H9 (cell line): ENCODE measurements at regions not wholly inside any gene's neighbourhood (a gene's known extent, or its start where the extent isn't known, plus 50 kb on each side); places are given as distances from the start of the nearest gene placed in this dataset.

Source experiments
- DNase-seq: peaks from one replicate; pipeline ENCODE4 v3.0.0-alpha.2; 2017
- H2AFZ ChIP-seq: one replicate; pipeline ENCODE4 v1.6.1; 2013; ENCODE audit warnings: mild to moderate bottlenecking, low read length, control low read depth, moderate library complexity
- H2AK5ac ChIP-seq: 2 replicates; pipeline ENCODE4 v1.6.1; 2013; ENCODE audit warnings: low read length, control low read depth, mixed read lengths; ENCODE audit not compliant: insufficient read length
- H2BK120ac ChIP-seq: one replicate; pipeline ENCODE4 v1.6.1; 2013; ENCODE audit warnings: low read depth, mild to moderate bottlenecking, low read length, control low read depth, inconsistent platforms; ENCODE audit not compliant: poor library complexity, severe bottlenecking
- H2BK12ac ChIP-seq: 2 replicates; pipeline ENCODE4 v1.6.1; 2013; ENCODE audit warnings: low read length, control low read depth, mixed read lengths, low read depth; ENCODE audit not compliant: insufficient read length
- H2BK15ac ChIP-seq: 2 replicates; pipeline ENCODE4 v1.6.1; 2013; ENCODE audit warnings: low read depth, low read length, control low read depth
- H2BK20ac ChIP-seq: one replicate; pipeline ENCODE4 v1.6.1; 2013; ENCODE audit warnings: low read depth, mild to moderate bottlenecking, low read length, control low read depth, inconsistent platforms; ENCODE audit not compliant: poor library complexity, severe bottlenecking
- H2BK5ac ChIP-seq: 2 replicates; pipeline ENCODE4 v1.6.1; 2013; ENCODE audit warnings: low read length, control low read depth, mixed read lengths; ENCODE audit not compliant: insufficient read length
- H3K14ac ChIP-seq: 2 replicates; pipeline ENCODE4 v1.6.1; 2013; ENCODE audit warnings: low read length, control low read depth; ENCODE audit not compliant: insufficient read depth
- H3K18ac ChIP-seq: 2 replicates; pipeline ENCODE4 v1.6.1; 2013; ENCODE audit warnings: low read depth, mild to moderate bottlenecking, mixed read lengths, low read length, control low read depth; ENCODE audit not compliant: insufficient read length
- H3K23ac ChIP-seq: 2 replicates; pipeline ENCODE4 v1.6.1; 2013; ENCODE audit warnings: low read length, control low read depth, mixed read lengths, low read depth; ENCODE audit not compliant: insufficient read length
- H3K23me2 ChIP-seq: 2 replicates; pipeline ENCODE4 v1.6.1; 2013; ENCODE audit warnings: low read depth, mild to moderate bottlenecking, mixed read lengths, low read length, control low read depth; ENCODE audit not compliant: insufficient read length, poor library complexity, severe bottlenecking
- H3K27ac ChIP-seq: 2 replicates; pipeline ENCODE4 v1.5.1; 2013; ENCODE audit warnings: low read length, control low read depth, mixed read lengths, low read depth; ENCODE audit not compliant: insufficient read length
- H3K27me3 ChIP-seq: 2 replicates; pipeline ENCODE4 v1.6.1; 2013; ENCODE audit warnings: low read length, control low read depth, inconsistent platforms; ENCODE audit not compliant: insufficient read depth
- H3K4ac ChIP-seq: 2 replicates; pipeline ENCODE4 v1.6.1; 2013; ENCODE audit warnings: low read depth, mild to moderate bottlenecking, control low read depth, inconsistent platforms, low read length, moderate library complexity
- H3K4me1 ChIP-seq: 2 replicates; pipeline ENCODE4 v1.6.1; 2013; ENCODE audit warnings: low read length, control low read depth, inconsistent platforms; ENCODE audit not compliant: insufficient read depth
- H3K4me2 ChIP-seq: 2 replicates; pipeline ENCODE4 v1.6.1; 2013; ENCODE audit warnings: low read length, control low read depth, mixed read lengths; ENCODE audit not compliant: insufficient read length, insufficient read depth
- H3K56ac ChIP-seq: 2 replicates; pipeline ENCODE4 v1.6.1; 2013; ENCODE audit warnings: low read depth, mild to moderate bottlenecking, mixed read lengths, low read length, control low read depth; ENCODE audit not compliant: insufficient read length
- H3K79me1 ChIP-seq: 2 replicates; pipeline ENCODE4 v1.6.1; 2013; ENCODE audit warnings: low read depth, mild to moderate bottlenecking, moderate library complexity, low read length, control low read depth, inconsistent platforms; ENCODE audit not compliant: insufficient read depth, poor library complexity, severe bottlenecking
- H3K79me2 ChIP-seq: 2 replicates; pipeline ENCODE4 v1.6.1; 2013; ENCODE audit warnings: low read length, control low read depth, inconsistent platforms; ENCODE audit not compliant: insufficient read depth
- H3K9ac ChIP-seq: 2 replicates; pipeline ENCODE4 v1.6.1; 2013; ENCODE audit warnings: low read length, control low read depth, mixed read lengths; ENCODE audit not compliant: insufficient read length; ENCODE audit errors: extremely low read depth
- H3K9me3 ChIP-seq: one replicate; pipeline ENCODE4 v1.6.1; 2013; ENCODE audit warnings: low read depth, low read length, inconsistent platforms; ENCODE audit not compliant: control insufficient read depth
- H3T11ph ChIP-seq: one replicate; pipeline ENCODE4 v1.6.1; 2013; ENCODE audit warnings: mild to moderate bottlenecking, low read length, control low read depth, inconsistent platforms
- H4K20me1 ChIP-seq: one replicate; pipeline ENCODE4 v1.6.1; 2013; ENCODE audit not compliant: control insufficient read depth, insufficient read length, insufficient read depth
- H4K5ac ChIP-seq: 2 replicates; pipeline ENCODE4 v1.6.1; 2013; ENCODE audit warnings: low read depth, mild to moderate bottlenecking, mixed read lengths, low read length, control low read depth; ENCODE audit not compliant: insufficient read length
- H4K8ac ChIP-seq: replicated peaks from 2 replicates; pipeline ENCODE4 v1.6.1; 2013; ENCODE audit warnings: low read length, control low read depth, mixed read lengths, low read depth; ENCODE audit not compliant: insufficient read length
- H4K91ac ChIP-seq: 2 replicates; pipeline ENCODE4 v1.6.1; 2013; ENCODE audit warnings: low read depth, mild to moderate bottlenecking, moderate library complexity, mixed read lengths, low read length, control low read depth; ENCODE audit not compliant: insufficient read length
- H3K27ac Mint-ChIP-seq, 3 experiments: 2 replicates in 2 of 3; 3 replicates in 1 of 3; pipeline ENCODE4 v1.8.0; 2020 to 2021; ENCODE audit warnings: mixed read lengths in 3 of 3, mild to moderate bottlenecking in 1 of 3, moderate library complexity in 1 of 3
- H3K27me3 Mint-ChIP-seq: 2 replicates; pipeline ENCODE4 v1.8.0; 2021; ENCODE audit warnings: low read depth, mild to moderate bottlenecking, moderate library complexity, mixed read lengths
- H3K36me3 Mint-ChIP-seq, 3 experiments: 2 replicates in 2 of 3; 3 replicates in 1 of 3; pipeline ENCODE4 v1.8.0; 2020 to 2021; ENCODE audit warnings: low read depth in 3 of 3, mixed read lengths in 3 of 3; ENCODE audit not compliant: insufficient read depth in 1 of 3
- H3K4me1 Mint-ChIP-seq, 2 experiments: 2 replicates each; pipeline ENCODE4 v1.8.0; 2020; ENCODE audit warnings: mixed read lengths in 2 of 2
- H3K4me3 Mint-ChIP-seq, 2 experiments: 2 replicates in 1 of 2; 3 replicates in 1 of 2; pipeline ENCODE4 v1.8.0; 2020 to 2021; ENCODE audit warnings: mild to moderate bottlenecking in 2 of 2, mixed read lengths in 2 of 2, moderate library complexity in 1 of 2
- H3K9me3 Mint-ChIP-seq, 2 experiments: 2 replicates in 1 of 2; 3 replicates in 1 of 2; pipeline ENCODE4 v1.8.0; 2020; ENCODE audit warnings: mild to moderate bottlenecking in 2 of 2, mixed read lengths in 2 of 2, moderate library complexity in 1 of 2
- WGBS: extraction: QIAGEN DNeasy Blood & Tissue Kit; methylation state at CpG from one replicate; pipeline ENCODE4 v1.1.7; 2013; ENCODE audit warnings: missing lambda C conversion rate, low lambda C conversion rate, mixed read lengths; ENCODE audit not compliant: insufficient read length; ENCODE audit errors: extremely low coverage; 5-methylcytosine and 5-hydroxymethylcytosine counted together
- TF ChIP-seq, protein P1 (sequence below): fragments of 200-600 bp; sonication (generic); conservative IDR thresholded peaks from 3 replicates; pipeline ENCODE4 v1.8.0; 2021; ENCODE audit warnings: antibody characterized with exemption, mild to moderate bottlenecking

DNA sequence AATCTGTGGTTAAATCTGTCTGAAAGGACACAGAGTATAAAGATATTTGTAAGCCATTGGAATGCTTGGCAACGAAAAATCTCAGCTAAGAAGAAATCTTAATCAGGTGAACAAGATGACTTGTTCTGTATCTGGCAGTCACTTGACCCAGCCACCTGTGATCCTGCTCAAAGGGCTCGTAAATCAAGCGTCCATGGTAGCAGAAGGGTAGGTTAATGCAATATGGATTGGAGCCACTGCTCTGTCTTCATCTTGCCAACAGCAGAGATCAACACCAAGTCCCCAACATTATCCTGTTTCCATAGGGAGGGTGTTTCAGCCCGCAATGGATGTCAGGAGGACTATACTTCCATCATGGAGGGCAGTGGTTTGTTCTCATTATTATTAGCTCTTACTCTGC, 378.4 kb downstream of the CDH7 start:
- Histone ChIP-seq H3T11ph (no peak overlapping the region), H3K9me3 (no peaks in the 10 kb centered on the region), H4K8ac (no peak overlapping the region), H2BK20ac (no peak overlapping the region), H3K79me1 (no peaks in the 10 kb centered on the region), H3K79me2 (no peaks in the 10 kb centered on the region), H3K4me1 (no peaks in the 10 kb centered on the region), H4K91ac (no peak overlapping the region), H3K56ac (no peak overlapping the region), H3K27ac (no peak overlapping the region), H2BK15ac (no peak overlapping the region), H3K4me2 (no peak overlapping the region), H2AK5ac (no peak overlapping the region), H3K18ac (no peak overlapping the region), H4K20me1 (no peaks in the 10 kb centered on the region), H2BK5ac (no peak overlapping the region), H3K27me3 (no peaks in the 10 kb centered on the region), H3K4ac (no peak overlapping the region), H3K23ac (no peak overlapping the region), H3K9ac (no peak overlapping the region), H3K14ac (no peak overlapping the region), H2BK120ac (no peak overlapping the region), H2AFZ (no peak overlapping the region), H2BK12ac (no peak overlapping the region), H3K23me2 (no peaks in the 10 kb centered on the region), H4K5ac (no peak overlapping the region)
- Mint-ChIP-seq H3K4me3 (no peak overlapping the region), H3K4me1 (no peaks in the 10 kb centered on the region), H3K27me3 (no peaks in the 10 kb centered on the region), H3K27ac (no peak overlapping the region), H3K36me3 (no peaks in the 10 kb centered on the region), H3K9me3 (no peaks in the 10 kb centered on the region)
- DNase-seq = no peak
- TF ChIP-seq, protein P1, sequence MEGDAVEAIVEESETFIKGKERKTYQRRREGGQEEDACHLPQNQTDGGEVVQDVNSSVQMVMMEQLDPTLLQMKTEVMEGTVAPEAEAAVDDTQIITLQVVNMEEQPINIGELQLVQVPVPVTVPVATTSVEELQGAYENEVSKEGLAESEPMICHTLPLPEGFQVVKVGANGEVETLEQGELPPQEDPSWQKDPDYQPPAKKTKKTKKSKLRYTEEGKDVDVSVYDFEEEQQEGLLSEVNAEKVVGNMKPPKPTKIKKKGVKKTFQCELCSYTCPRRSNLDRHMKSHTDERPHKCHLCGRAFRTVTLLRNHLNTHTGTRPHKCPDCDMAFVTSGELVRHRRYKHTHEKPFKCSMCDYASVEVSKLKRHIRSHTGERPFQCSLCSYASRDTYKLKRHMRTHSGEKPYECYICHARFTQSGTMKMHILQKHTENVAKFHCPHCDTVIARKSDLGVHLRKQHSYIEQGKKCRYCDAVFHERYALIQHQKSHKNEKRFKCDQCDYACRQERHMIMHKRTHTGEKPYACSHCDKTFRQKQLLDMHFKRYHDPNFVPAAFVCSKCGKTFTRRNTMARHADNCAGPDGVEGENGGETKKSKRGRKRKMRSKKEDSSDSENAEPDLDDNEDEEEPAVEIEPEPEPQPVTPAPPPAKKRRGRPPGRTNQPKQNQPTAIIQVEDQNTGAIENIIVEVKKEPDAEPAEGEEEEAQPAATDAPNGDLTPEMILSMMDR = no peak
- WGBS = no CpG with 5 or more reads among the region's 4 CpGs
